K562 (cell line): ENCODE measurements at regions not wholly inside any gene's neighbourhood (a gene's known extent, or its start where the extent isn't known, plus 50 kb on each side); places are given as distances from the start of the nearest gene placed in this dataset.

Experiments used
- CTCF ChIP-seq, 3 experiments: IDR thresholded peaks in 2 of 3; conservative IDR thresholded peaks in 1 of 3; 2 replicates each; pipeline ENCODE4 v1.5.1; 2011 to 2012; ENCODE audit warnings: low read length in 3 of 3, mild to moderate bottlenecking in 3 of 3, control low read depth in 2 of 3, improper control_type of control experiment in 1 of 3, inconsistent platforms in 1 of 3, low read depth in 1 of 3, mixed read lengths in 1 of 3, moderate library complexity in 1 of 3; ENCODE audit not compliant: insufficient read depth in 2 of 3
- E2F8 ChIP-seq: fragments of 450-650 bp; IDR thresholded peaks from 2 replicates; pipeline ENCODE4 v1.7.1; 2018; ENCODE audit warnings: mild to moderate bottlenecking, low read depth; ENCODE audit not compliant: partially characterized antibody
- POLR2AphosphoS5 ChIP-seq: IDR thresholded peaks from 2 replicates; pipeline ENCODE4 v1.6.1; 2011; ENCODE audit warnings: mild to moderate bottlenecking, low read depth, low read length, moderate library complexity; ENCODE audit not compliant: control insufficient read depth, insufficient read depth
- TCF7L2 ChIP-seq: fragments of 150-350 bp; IDR thresholded peaks from 2 replicates; pipeline ENCODE4 v1.6.1; 2016; ENCODE audit warnings: low read depth, mild to moderate bottlenecking, low read length, moderate library complexity
- TEAD2 ChIP-seq: fragments of 450-650 bp; IDR thresholded peaks from 2 replicates; pipeline ENCODE4 v1.6.1; 2016; ENCODE audit warnings: missing genetic modification characterization, control low read depth, missing compliant biosample characterization

- TF ChIP-seq POLR2AphosphoS5 (no peak), TEAD2 (tag) (no peak), E2F8 (no peak), TCF7L2 (no peak), CTCF (IDR thresholded peaks at IDR 0.05 in 2 of 3, conservative IDR thresholded peaks at IDR 0.05 in 1 of 3; ENCODE audit: insufficient read depth in 2 of 3, low read depth in 1 of 3, low read length in 3 of 3) (no peak)
These were observed 70.8 kb upstream of the ZNRF2 start for GRCh38 chr7:30213637-30214036.
